SK-N-SH treated with all-trans-retinoic acid at 6 μM for 48 hours (cell line): ENCODE measurements at regions not wholly inside any gene's neighbourhood (a gene's known extent, or its start where the extent isn't known, plus 50 kb on each side); places are given as distances from the start of the nearest gene placed in this dataset.

Experiments
- ATAC-seq: fragments of 200-7000 bp; cut with Tn5 transposase; 3 replicates; pipeline ENCODE4 v1.9.1; 2020; ENCODE audit warnings: mild to moderate bottlenecking, moderate library complexity
- ARNTL ChIP-seq: fragments of 450-650 bp; formaldehyde crosslinking; IDR thresholded peaks from 2 replicates; pipeline ENCODE4 v1.5.0; 2020; ENCODE audit warnings: low read depth, mild to moderate bottlenecking, moderate library complexity, borderline replicate concordance
- BACH2 ChIP-seq: fragments of 250-450 bp; sonication (Bioruptor Pico); IDR thresholded peaks from 2 replicates; pipeline ENCODE4 v1.9.0; 2021; ENCODE audit warnings: mild to moderate bottlenecking, borderline replicate concordance
- CREB5 ChIP-seq: fragments of 250-450 bp; sonication (Bioruptor Pico); IDR thresholded peaks from 2 replicates; pipeline ENCODE4 v1.5.1; 2020; ENCODE audit warnings: low read depth, mild to moderate bottlenecking, moderate library complexity
- ESRRG ChIP-seq: fragments of 250-450 bp; sonication (Bioruptor Pico); IDR thresholded peaks from 2 replicates; pipeline ENCODE4 v1.6.1; 2021; ENCODE audit warnings: mild to moderate bottlenecking
- GLIS3 ChIP-seq: fragments of 250-450 bp; sonication (Bioruptor Pico); IDR thresholded peaks from 2 replicates; pipeline ENCODE4 v1.5.0; 2020; ENCODE audit warnings: mild to moderate bottlenecking, moderate library complexity
- ISL1 ChIP-seq: fragments of 250-450 bp; sonication (Bioruptor Pico); IDR thresholded peaks from 2 replicates; pipeline ENCODE4 v2.1.2; 2022; ENCODE audit warnings: mild to moderate bottlenecking, moderate library complexity
- OSR1 ChIP-seq: fragments of 250-450 bp; sonication (Bioruptor Pico); IDR thresholded peaks from 2 replicates; pipeline ENCODE4 v1.8.0; 2022; ENCODE audit warnings: moderate library complexity, mild to moderate bottlenecking, inconsistent platforms
- PPARA ChIP-seq: fragments of 250-450 bp; sonication (Bioruptor Pico); IDR thresholded peaks from 2 replicates; pipeline ENCODE4 v1.5.0; 2020; ENCODE audit warnings: mild to moderate bottlenecking, borderline replicate concordance
- RARB ChIP-seq: fragments of 250-450 bp; sonication (Bioruptor Pico); IDR thresholded peaks from 2 replicates; pipeline ENCODE4 v1.8.0; 2021; ENCODE audit warnings: mild to moderate bottlenecking, moderate library complexity
- TCF4 ChIP-seq: fragments of 250-450 bp; sonication (Bioruptor Pico); IDR thresholded peaks from 2 replicates; pipeline ENCODE4 v1.8.0; 2021; ENCODE audit warnings: mild to moderate bottlenecking, moderate library complexity, borderline replicate concordance
- TOX ChIP-seq: fragments of 250-450 bp; sonication (Bioruptor Pico); IDR thresholded peaks from 2 replicates; pipeline ENCODE4 v1.8.0; 2021; ENCODE audit warnings: mild to moderate bottlenecking, moderate library complexity, borderline replicate concordance
- ZC3H10 ChIP-seq: fragments of 250-450 bp; sonication (Bioruptor Pico); IDR thresholded peaks from 2 replicates; pipeline ENCODE4 v1.5.1; 2021; ENCODE audit warnings: mild to moderate bottlenecking, moderate library complexity
- ZFP3 ChIP-seq: fragments of 250-450 bp; sonication (Bioruptor Pico); IDR thresholded peaks from 2 replicates; pipeline ENCODE4 v1.5.0; 2020; ENCODE audit warnings: mild to moderate bottlenecking, moderate library complexity
- ZFP30 ChIP-seq: fragments of 450-650 bp; formaldehyde crosslinking; IDR thresholded peaks from 2 replicates; pipeline ENCODE4 v1.5.0; 2022; ENCODE audit warnings: mild to moderate bottlenecking, moderate library complexity
- ZNF565 ChIP-seq: fragments of 450-650 bp; formaldehyde crosslinking; conservative IDR thresholded peaks from 2 replicates; pipeline ENCODE4 v1.5.0; 2020; ENCODE audit warnings: low read depth, mild to moderate bottlenecking, moderate library complexity
- ZNF70 ChIP-seq: fragments of 450-650 bp; formaldehyde crosslinking; IDR thresholded peaks from 2 replicates; pipeline ENCODE4 v1.5.0; 2020; ENCODE audit warnings: mild to moderate bottlenecking, moderate library complexity
- ZNF8 ChIP-seq: fragments of 450-650 bp; formaldehyde crosslinking; IDR thresholded peaks from 2 replicates; pipeline ENCODE4 v1.5.0; 2020; ENCODE audit warnings: mild to moderate bottlenecking, moderate library complexity
- TF ChIP-seq, protein P1 (sequence below): fragments of 250-450 bp; sonication (Bioruptor Pico); IDR thresholded peaks from 2 replicates; pipeline ENCODE4 v1.8.0; 2020; ENCODE audit warnings: mild to moderate bottlenecking, moderate library complexity, borderline replicate concordance
- TF ChIP-seq, protein P2 (sequence below): fragments of 250-450 bp; sonication (Bioruptor Pico); IDR thresholded peaks from 2 replicates; pipeline ENCODE4 v1.8.0; 2021; ENCODE audit warnings: low read depth, mild to moderate bottlenecking, moderate library complexity, borderline replicate concordance
- TF ChIP-seq, protein P3 (sequence below): fragments of 250-450 bp; sonication (Bioruptor Pico); IDR thresholded peaks from 2 replicates; pipeline ENCODE4 v1.5.0; 2020; ENCODE audit warnings: mild to moderate bottlenecking, moderate library complexity

DNA sequence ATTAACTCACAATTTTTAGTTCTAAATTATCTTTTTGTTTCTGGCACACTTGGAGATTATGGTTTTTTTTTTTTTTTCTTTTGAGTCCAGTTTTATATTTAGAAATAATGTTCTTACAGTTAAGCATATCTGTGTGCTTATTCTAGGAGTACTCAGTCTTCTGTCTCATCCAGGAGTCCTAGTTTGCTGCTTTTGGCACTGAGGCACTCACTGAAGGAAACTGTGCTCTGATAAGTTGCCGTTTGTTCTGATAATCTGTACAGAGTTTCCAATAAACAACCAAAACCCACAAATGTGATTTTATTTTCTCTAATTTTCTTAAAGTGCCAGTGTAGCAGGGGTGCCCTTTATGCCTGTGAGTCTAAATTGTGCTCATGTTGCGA, 251.0 kb downstream of the LRRC70 start (continued):
- TF ChIP-seq, protein P1, sequence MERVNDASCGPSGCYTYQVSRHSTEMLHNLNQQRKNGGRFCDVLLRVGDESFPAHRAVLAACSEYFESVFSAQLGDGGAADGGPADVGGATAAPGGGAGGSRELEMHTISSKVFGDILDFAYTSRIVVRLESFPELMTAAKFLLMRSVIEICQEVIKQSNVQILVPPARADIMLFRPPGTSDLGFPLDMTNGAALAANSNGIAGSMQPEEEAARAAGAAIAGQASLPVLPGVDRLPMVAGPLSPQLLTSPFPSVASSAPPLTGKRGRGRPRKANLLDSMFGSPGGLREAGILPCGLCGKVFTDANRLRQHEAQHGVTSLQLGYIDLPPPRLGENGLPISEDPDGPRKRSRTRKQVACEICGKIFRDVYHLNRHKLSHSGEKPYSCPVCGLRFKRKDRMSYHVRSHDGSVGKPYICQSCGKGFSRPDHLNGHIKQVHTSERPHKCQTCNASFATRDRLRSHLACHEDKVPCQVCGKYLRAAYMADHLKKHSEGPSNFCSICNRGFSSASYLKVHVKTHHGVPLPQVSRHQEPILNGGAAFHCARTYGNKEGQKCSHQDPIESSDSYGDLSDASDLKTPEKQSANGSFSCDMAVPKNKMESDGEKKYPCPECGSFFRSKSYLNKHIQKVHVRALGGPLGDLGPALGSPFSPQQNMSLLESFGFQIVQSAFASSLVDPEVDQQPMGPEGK (CRISPR knock-in tag), result no peak
- TF ChIP-seq CREB5 (no peak), ZNF70 (no peak)
- TF ChIP-seq, all 23 proteins: peak for 0

- ATAC-seq, result no peak
- TF ChIP-seq, protein P2, sequence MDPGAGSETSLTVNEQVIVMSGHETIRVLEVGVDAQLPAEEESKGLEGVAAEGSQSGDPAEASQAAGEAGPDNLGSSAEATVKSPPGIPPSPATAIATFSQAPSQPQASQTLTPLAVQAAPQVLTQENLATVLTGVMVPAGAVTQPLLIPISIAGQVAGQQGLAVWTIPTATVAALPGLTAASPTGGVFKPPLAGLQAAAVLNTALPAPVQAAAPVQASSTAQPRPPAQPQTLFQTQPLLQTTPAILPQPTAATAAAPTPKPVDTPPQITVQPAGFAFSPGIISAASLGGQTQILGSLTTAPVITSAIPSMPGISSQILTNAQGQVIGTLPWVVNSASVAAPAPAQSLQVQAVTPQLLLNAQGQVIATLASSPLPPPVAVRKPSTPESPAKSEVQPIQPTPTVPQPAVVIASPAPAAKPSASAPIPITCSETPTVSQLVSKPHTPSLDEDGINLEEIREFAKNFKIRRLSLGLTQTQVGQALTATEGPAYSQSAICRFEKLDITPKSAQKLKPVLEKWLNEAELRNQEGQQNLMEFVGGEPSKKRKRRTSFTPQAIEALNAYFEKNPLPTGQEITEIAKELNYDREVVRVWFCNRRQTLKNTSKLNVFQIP, result no peak
- TF ChIP-seq OSR1 (CRISPR knock-in tag) (no peak), TOX (CRISPR knock-in tag) (no peak), ZNF565 (CRISPR knock-in tag) (no peak), ZFP30 (no peak), CREB5 (no peak), ZNF70 (no peak), TCF4 (CRISPR knock-in tag) (no peak), ARNTL (CRISPR knock-in tag) (no peak), RARB (CRISPR knock-in tag) (no peak), ZC3H10 (CRISPR knock-in tag) (no peak), ZNF8 (no peak), ESRRG (CRISPR knock-in tag) (no peak), PPARA (CRISPR knock-in tag) (no peak), ZFP3 (CRISPR knock-in tag) (no peak), BACH2 (CRISPR knock-in tag) (no peak), GLIS3 (CRISPR knock-in tag) (no peak), ISL1 (no peak)
- TF ChIP-seq, protein P3, sequence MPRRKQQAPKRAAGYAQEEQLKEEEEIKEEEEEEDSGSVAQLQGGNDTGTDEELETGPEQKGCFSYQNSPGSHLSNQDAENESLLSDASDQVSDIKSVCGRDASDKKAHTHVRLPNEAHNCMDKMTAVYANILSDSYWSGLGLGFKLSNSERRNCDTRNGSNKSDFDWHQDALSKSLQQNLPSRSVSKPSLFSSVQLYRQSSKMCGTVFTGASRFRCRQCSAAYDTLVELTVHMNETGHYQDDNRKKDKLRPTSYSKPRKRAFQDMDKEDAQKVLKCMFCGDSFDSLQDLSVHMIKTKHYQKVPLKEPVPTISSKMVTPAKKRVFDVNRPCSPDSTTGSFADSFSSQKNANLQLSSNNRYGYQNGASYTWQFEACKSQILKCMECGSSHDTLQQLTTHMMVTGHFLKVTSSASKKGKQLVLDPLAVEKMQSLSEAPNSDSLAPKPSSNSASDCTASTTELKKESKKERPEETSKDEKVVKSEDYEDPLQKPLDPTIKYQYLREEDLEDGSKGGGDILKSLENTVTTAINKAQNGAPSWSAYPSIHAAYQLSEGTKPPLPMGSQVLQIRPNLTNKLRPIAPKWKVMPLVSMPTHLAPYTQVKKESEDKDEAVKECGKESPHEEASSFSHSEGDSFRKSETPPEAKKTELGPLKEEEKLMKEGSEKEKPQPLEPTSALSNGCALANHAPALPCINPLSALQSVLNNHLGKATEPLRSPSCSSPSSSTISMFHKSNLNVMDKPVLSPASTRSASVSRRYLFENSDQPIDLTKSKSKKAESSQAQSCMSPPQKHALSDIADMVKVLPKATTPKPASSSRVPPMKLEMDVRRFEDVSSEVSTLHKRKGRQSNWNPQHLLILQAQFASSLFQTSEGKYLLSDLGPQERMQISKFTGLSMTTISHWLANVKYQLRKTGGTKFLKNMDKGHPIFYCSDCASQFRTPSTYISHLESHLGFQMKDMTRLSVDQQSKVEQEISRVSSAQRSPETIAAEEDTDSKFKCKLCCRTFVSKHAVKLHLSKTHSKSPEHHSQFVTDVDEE (CRISPR knock-in tag), result no peak
- TF ChIP-seq, protein P1 (CRISPR knock-in tag), result no peak
These were observed 250.4 kb downstream of the LRRC70 start for GRCh38 chr5:62828742-62829603.
